ENCODE measurements at regions not wholly inside any gene's neighbourhood (a gene's known extent, or its start where the extent isn't known, plus 50 kb on each side); places are given as distances from the start of the nearest gene placed in this dataset.

DNA sequence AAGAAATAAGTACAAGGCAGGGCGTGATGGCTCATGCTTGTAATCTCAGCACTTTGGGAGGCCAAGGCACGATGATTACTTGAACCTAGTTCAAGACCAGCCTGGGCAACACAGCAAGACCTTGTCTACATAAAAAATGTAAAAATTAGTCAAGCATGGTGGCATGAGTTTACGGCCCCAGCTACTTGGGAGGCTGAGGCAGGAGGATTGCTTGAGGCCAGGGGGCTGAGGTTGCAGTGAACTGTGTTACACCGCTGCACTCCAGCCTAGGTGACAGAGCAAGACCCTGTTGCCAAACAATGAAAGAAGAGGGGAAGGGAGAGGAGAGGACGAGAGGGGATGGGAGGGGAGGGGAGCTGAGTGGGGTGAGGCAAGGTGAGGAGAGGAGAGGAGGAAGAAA is 152.7 kb upstream of the PRICKLE2 start:
- no peak for TF ChIP-seq POLR2A (IDR thresholded peaks at IDR 0.05; ENCODE audit: low read length)
- TF ChIP-seq RNF2 (IDR thresholded peaks at IDR 0.05; ENCODE audit: borderline replicate concordance, low read depth): no peak
- no peak for TF ChIP-seq EP300 (IDR thresholded peaks at IDR 0.05)
- TF ChIP-seq RFX5 (IDR thresholded peaks at IDR 0.05): no peak
- no peak for TF ChIP-seq CHD2 (IDR thresholded peaks at IDR 0.05; ENCODE audit: low read length, partially characterized antibody)
